A673 (cell line): ENCODE measurements at regions not wholly inside any gene's neighbourhood (a gene's known extent, or its start where the extent isn't known, plus 50 kb on each side); places are given as distances from the start of the nearest gene placed in this dataset.

Experiments used
- EZH2 ChIP-seq: fragments of 200-600 bp; sonication (generic); IDR thresholded peaks from 2 replicates; pipeline ENCODE4 v1.6.1; 2017; ENCODE audit warnings: borderline replicate concordance, low read depth, mild to moderate bottlenecking, mixed read lengths, antibody characterized with exemption, low read length; ENCODE audit not compliant: poor library complexity, severe bottlenecking
- TF ChIP-seq, protein P1 (sequence below): fragments of 300-800, 200-600 bp; sonication (generic); conservative IDR thresholded peaks from 2 replicates; pipeline ENCODE4 v1.5.1; 2017; ENCODE audit warnings: low read depth, mild to moderate bottlenecking, antibody characterized with exemption, low read length, moderate library complexity, mixed read lengths

DNA sequence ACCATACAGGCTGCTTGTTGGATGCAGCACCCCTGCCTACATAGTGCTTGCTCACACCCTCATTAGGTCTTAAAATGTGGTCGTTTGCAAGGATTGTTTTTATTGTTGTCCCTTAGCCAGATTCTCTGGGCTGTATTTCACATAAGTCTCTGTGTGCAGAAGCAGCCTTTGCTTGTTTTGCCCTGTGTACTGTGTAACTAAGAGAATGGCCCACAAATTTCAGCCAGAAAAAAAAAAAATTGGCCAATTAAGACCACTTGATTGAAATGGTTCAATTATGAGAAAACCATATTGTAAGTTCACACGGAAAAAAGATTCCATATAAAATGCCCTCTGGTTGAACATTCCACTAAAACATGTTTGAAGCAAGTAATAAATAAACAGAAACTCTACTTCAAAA, 377.1 kb upstream of the SOX11 start:
- TF ChIP-seq, protein P1, sequence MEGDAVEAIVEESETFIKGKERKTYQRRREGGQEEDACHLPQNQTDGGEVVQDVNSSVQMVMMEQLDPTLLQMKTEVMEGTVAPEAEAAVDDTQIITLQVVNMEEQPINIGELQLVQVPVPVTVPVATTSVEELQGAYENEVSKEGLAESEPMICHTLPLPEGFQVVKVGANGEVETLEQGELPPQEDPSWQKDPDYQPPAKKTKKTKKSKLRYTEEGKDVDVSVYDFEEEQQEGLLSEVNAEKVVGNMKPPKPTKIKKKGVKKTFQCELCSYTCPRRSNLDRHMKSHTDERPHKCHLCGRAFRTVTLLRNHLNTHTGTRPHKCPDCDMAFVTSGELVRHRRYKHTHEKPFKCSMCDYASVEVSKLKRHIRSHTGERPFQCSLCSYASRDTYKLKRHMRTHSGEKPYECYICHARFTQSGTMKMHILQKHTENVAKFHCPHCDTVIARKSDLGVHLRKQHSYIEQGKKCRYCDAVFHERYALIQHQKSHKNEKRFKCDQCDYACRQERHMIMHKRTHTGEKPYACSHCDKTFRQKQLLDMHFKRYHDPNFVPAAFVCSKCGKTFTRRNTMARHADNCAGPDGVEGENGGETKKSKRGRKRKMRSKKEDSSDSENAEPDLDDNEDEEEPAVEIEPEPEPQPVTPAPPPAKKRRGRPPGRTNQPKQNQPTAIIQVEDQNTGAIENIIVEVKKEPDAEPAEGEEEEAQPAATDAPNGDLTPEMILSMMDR = no peak
- TF ChIP-seq EZH2 = no peak
